ENCODE measurements at regions not wholly inside any gene's neighbourhood (a gene's known extent, or its start where the extent isn't known, plus 50 kb on each side); places are given as distances from the start of the nearest gene placed in this dataset.

DNA sequence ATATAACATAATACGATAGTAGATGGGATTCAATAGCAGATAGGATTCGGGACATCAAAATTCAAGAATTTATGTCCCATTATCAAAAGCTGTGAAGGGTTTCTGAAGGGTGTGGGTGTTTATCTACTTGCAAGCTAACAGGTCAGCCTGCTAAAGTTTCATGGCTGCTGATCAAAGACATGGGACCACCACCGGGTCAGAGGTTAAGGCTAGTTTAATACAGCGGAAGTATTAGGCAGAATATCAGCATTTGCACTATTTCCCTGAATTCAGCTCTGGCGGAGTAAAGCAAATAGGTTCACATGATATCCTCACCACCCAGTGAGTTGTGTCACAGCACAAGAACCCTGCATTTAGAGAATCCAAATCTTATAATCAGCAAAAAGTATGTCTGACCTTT lies 82.5 kb downstream of the DSEL start:
- TF ChIP-seq E2F1 (CRISPR knock-in tag; IDR thresholded peaks at IDR 0.05) (no peak), ATF3 (CRISPR knock-in tag; conservative IDR thresholded peaks at IDR 0.05) (no peak)
- TF ChIP-seq, protein P1, sequence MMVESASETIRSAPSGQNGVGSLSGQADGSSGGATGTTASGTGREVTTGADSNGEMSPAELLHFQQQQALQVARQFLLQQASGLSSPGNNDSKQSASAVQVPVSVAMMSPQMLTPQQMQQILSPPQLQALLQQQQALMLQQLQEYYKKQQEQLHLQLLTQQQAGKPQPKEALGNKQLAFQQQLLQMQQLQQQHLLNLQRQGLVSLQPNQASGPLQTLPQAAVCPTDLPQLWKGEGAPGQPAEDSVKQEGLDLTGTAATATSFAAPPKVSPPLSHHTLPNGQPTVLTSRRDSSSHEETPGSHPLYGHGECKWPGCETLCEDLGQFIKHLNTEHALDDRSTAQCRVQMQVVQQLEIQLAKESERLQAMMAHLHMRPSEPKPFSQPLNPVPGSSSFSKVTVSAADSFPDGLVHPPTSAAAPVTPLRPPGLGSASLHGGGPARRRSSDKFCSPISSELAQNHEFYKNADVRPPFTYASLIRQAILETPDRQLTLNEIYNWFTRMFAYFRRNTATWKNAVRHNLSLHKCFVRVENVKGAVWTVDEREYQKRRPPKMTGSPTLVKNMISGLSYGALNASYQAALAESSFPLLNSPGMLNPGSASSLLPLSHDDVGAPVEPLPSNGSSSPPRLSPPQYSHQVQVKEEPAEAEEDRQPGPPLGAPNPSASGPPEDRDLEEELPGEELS (CRISPR knock-in tag; IDR thresholded peaks at IDR 0.05) = no peak
